Breast epithelium (tissue), 4 donors: ENCODE measurements at regions not wholly inside any gene's neighbourhood (a gene's known extent, or its start where the extent isn't known, plus 50 kb on each side); places are given as distances from the start of the nearest gene placed in this dataset.

Experiments used
- DNase-seq, 2 donors: peaks; one replicate each; pipeline ENCODE4 v3.0.0-alpha.2; 2019; ENCODE audit warnings: low spot score in 2 of 2
- H3K27ac ChIP-seq, 2 donors: fragments of 200-600 bp; sonication (generic) in 1 of 2; one replicate each; pipeline ENCODE4 v1.5.1; 2016 to 2019; ENCODE audit warnings: mild to moderate bottlenecking in 1 of 2
- H3K27me3 ChIP-seq, 2 donors: fragments of 200-600 bp; sonication (generic) in 1 of 2; one replicate each; pipeline versions ENCODE4 v1.5.1 to v1.6.0; 2017 to 2019; ENCODE audit warnings: control low read depth in 1 of 2, mild to moderate bottlenecking in 1 of 2
- H3K36me3 ChIP-seq: fragments of 200-600 bp; one replicate; pipeline ENCODE4 v1.5.1; 2019
- H3K4me1 ChIP-seq, 2 donors: fragments of 200-600 bp; sonication (generic); one replicate each; pipeline ENCODE4 v1.5.1; 2016 to 2019; ENCODE audit warnings: control low read depth in 1 of 2
- H3K4me3 ChIP-seq, 3 donors: fragments of 200-600 bp; sonication (generic); 1 replicate in 2 of 3; 2 replicates in 1 of 3; pipeline ENCODE4 v1.5.1; 2016 to 2019; ENCODE audit warnings: mild to moderate bottlenecking in 3 of 3, moderate library complexity in 2 of 3
- H3K9me3 ChIP-seq, 2 donors: fragments of 200-600 bp; sonication (generic) in 1 of 2; one replicate each; pipeline ENCODE4 v1.5.1; 2016 to 2019; ENCODE audit warnings: control low read depth in 1 of 2
- CTCF ChIP-seq, 3 donors: fragments of 450-650 bp; IDR thresholded peaks; one replicate each; pipeline ENCODE4 v1.5.1; 2016 to 2017; ENCODE audit warnings: antibody characterized with exemption in 3 of 3, mild to moderate bottlenecking in 3 of 3, moderate library complexity in 3 of 3
- POLR2A ChIP-seq: fragments of 450-650 bp; IDR thresholded peaks from one replicate; pipeline ENCODE4 v1.6.1; 2016; ENCODE audit warnings: antibody characterized with exemption, mild to moderate bottlenecking, moderate library complexity
- POLR2AphosphoS5 ChIP-seq, 3 donors: sonication (generic); formaldehyde crosslinking; IDR thresholded peaks; one replicate each; pipeline ENCODE4 v1.6.1; 2017; ENCODE audit warnings: antibody characterized with exemption in 3 of 3
- intact Hi-C: fragments of 100-400 bp; cut with DNase I; formaldehyde crosslinking; loops from one replicate; pipeline ENCODE4 v1.15.1; 2023; ENCODE audit warnings: low total_unique reads

GRCh38 chr5:15073453-15073852, 201.9 kb upstream of the ANKH start:
- DNase-seq = no peak

GRCh38 chr5:15070907-15071306, 199.3 kb upstream of the ANKH start:
- Histone ChIP-seq H3K36me3 (no peaks in the 10 kb centered on the region), H3K4me1 (no peaks in the 10 kb centered on the region), H3K4me3 (no peak overlapping the region), H3K9me3 (no peaks in the 10 kb centered on the region), H3K27ac (no peak overlapping the region), H3K27me3 (no peaks in the 10 kb centered on the region)
- no peak for TF ChIP-seq POLR2AphosphoS5 (IDR thresholded peaks at IDR 0.05)
- no peak for TF ChIP-seq CTCF (IDR thresholded peaks at IDR 0.05)
- no peak for TF ChIP-seq POLR2A
- no peak for DNase-seq
- intact Hi-C loops = no loop called here

More at GRCh38 chr5:15073453-15073852, 201.9 kb upstream of the ANKH start:
- Histone ChIP-seq H3K4me3 (no peak overlapping the region), H3K27ac (no peak overlapping the region), H3K9me3 (no peaks in the 10 kb centered on the region), H3K4me1 (no peaks in the 10 kb centered on the region), H3K27me3 (no peaks in the 10 kb centered on the region), H3K36me3 (no peaks in the 10 kb centered on the region)
- TF ChIP-seq CTCF (IDR thresholded peaks at IDR 0.05) (no peak), POLR2A (no peak), POLR2AphosphoS5 (IDR thresholded peaks at IDR 0.05) (no peak)
- intact Hi-C loops = no loop called here

GRCh38 chr5:15069407-15069905, 197.9 kb upstream of the ANKH start:
- intact Hi-C loops = no loop called here
- DNase-seq = no peak
- no peak for TF ChIP-seq POLR2A
- no peak for TF ChIP-seq POLR2AphosphoS5 (IDR thresholded peaks at IDR 0.05)
- no peak for TF ChIP-seq CTCF (IDR thresholded peaks at IDR 0.05)
- H3K36me3 ChIP-seq = no peaks in the 10 kb centered on the region
- H3K27me3 ChIP-seq = no peaks in the 10 kb centered on the region
- no peak overlapping the region for H3K4me3 ChIP-seq
- H3K27ac ChIP-seq = no peak overlapping the region
- no peaks in the 10 kb centered on the region for H3K9me3 ChIP-seq
- H3K4me1 ChIP-seq = no peaks in the 10 kb centered on the region

- no peaks in the 10 kb centered on the region for H3K9me3 ChIP-seq
- H3K27me3 ChIP-seq = no peaks in the 10 kb centered on the region
- no peaks in the 10 kb centered on the region for H3K4me1 ChIP-seq
- no peak overlapping the region for H3K27ac ChIP-seq
- no peak for TF ChIP-seq POLR2A
- intact Hi-C loops = no loop called here
- DNase-seq = no peak
- H3K36me3 ChIP-seq = no peaks in the 10 kb centered on the region
- no peak overlapping the region for H3K4me3 ChIP-seq
These were observed 193.5 kb upstream of the ANKH start for GRCh38 chr5:15065091-15065490.

GRCh38 chr5:15064396-15064795, 192.8 kb upstream of the ANKH start:
- Histone ChIP-seq H3K4me1 (no peaks in the 10 kb centered on the region), H3K27ac (no peak overlapping the region), H3K27me3 (no peaks in the 10 kb centered on the region), H3K36me3 (no peaks in the 10 kb centered on the region), H3K4me3 (no peak overlapping the region), H3K9me3 (no peaks in the 10 kb centered on the region)
- DNase-seq = no peak
- intact Hi-C loops = no loop called here
- TF ChIP-seq CTCF (IDR thresholded peaks at IDR 0.05) (no peak), POLR2AphosphoS5 (IDR thresholded peaks at IDR 0.05) (no peak), POLR2A (no peak)
